HepG2 (cell line): ENCODE measurements at regions not wholly inside any gene's neighbourhood (a gene's known extent, or its start where the extent isn't known, plus 50 kb on each side); places are given as distances from the start of the nearest gene placed in this dataset.

ENCODE experiments used
- ZNF83 ChIP-seq: sonication (generic); formaldehyde crosslinking; IDR thresholded peaks from 2 replicates; pipeline ENCODE4 v1.4.0; 2020; ENCODE audit warnings: missing genetic modification reagents, mild to moderate bottlenecking, borderline replicate concordance
- TF ChIP-seq, protein P1 (sequence below): sonication (generic); formaldehyde crosslinking; IDR thresholded peaks from 2 replicates; pipeline ENCODE4 v1.5.0; 2020; ENCODE audit warnings: mild to moderate bottlenecking, missing genetic modification reagents
- TF ChIP-seq, protein P2 (sequence below): sonication (generic); formaldehyde crosslinking; IDR thresholded peaks from 2 replicates; pipeline ENCODE4 v1.5.1; 2020; ENCODE audit warnings: mild to moderate bottlenecking, missing genetic modification reagents, moderate library complexity
- TF ChIP-seq, protein P3 (sequence below): sonication (generic); formaldehyde crosslinking; IDR thresholded peaks from 2 replicates; pipeline ENCODE4 v1.4.0; 2020; ENCODE audit warnings: missing genetic modification reagents, borderline replicate concordance
- TF ChIP-seq, protein P4 (sequence below): IDR thresholded peaks from 2 replicates; pipeline ENCODE4 v1.6.1; 2016

DNA sequence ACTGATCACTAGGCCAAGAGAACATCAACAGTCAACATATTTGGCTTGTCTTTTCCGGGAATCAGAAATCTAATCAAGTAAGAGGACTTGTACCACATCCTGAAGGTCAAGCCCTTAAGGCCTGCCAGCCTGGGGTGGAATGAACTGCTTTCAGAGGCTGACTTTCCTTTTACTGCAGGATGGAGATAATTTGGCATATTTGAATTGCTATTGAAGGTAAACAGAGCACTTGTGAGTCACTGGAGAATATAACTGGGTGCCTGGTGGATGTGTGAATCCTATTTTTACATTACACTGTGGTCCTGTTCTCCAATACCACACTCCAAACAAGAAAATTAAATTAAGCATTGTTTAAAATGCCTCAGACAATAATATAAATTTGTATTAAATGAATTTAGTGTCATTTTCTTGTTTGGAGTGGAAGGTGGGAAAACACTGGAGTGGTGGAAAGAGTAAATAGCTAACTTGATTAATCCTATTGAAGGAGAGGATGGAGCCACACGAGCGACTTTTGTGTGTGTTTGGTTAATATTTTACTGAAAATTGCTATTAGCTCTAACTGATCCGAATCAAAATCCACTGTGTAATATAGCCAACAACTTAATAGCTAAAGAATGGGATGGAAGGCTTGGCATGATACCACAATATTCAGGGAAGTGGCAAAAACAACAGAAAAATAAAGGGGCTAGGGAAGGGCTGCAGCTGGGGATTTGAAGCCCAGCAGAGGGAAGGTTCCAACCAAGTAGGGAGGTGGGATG lies 89.4 kb downstream of the OTX2 start (continued):
- TF ChIP-seq, protein P1, sequence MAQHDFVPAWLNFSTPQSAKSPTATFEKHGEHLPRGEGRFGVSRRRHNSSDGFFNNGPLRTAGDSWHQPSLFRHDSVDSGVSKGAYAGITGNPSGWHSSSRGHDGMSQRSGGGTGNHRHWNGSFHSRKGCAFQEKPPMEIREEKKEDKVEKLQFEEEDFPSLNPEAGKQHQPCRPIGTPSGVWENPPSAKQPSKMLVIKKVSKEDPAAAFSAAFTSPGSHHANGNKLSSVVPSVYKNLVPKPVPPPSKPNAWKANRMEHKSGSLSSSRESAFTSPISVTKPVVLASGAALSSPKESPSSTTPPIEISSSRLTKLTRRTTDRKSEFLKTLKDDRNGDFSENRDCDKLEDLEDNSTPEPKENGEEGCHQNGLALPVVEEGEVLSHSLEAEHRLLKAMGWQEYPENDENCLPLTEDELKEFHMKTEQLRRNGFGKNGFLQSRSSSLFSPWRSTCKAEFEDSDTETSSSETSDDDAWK (CRISPR knock-in tag), result no peak
- TF ChIP-seq, protein P2, sequence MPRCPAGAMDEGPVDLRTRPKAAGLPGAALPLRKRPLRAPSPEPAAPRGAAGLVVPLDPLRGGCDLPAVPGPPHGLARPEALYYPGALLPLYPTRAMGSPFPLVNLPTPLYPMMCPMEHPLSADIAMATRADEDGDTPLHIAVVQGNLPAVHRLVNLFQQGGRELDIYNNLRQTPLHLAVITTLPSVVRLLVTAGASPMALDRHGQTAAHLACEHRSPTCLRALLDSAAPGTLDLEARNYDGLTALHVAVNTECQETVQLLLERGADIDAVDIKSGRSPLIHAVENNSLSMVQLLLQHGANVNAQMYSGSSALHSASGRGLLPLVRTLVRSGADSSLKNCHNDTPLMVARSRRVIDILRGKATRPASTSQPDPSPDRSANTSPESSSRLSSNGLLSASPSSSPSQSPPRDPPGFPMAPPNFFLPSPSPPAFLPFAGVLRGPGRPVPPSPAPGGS (CRISPR knock-in tag), result no peak
- TF ChIP-seq, protein P3, sequence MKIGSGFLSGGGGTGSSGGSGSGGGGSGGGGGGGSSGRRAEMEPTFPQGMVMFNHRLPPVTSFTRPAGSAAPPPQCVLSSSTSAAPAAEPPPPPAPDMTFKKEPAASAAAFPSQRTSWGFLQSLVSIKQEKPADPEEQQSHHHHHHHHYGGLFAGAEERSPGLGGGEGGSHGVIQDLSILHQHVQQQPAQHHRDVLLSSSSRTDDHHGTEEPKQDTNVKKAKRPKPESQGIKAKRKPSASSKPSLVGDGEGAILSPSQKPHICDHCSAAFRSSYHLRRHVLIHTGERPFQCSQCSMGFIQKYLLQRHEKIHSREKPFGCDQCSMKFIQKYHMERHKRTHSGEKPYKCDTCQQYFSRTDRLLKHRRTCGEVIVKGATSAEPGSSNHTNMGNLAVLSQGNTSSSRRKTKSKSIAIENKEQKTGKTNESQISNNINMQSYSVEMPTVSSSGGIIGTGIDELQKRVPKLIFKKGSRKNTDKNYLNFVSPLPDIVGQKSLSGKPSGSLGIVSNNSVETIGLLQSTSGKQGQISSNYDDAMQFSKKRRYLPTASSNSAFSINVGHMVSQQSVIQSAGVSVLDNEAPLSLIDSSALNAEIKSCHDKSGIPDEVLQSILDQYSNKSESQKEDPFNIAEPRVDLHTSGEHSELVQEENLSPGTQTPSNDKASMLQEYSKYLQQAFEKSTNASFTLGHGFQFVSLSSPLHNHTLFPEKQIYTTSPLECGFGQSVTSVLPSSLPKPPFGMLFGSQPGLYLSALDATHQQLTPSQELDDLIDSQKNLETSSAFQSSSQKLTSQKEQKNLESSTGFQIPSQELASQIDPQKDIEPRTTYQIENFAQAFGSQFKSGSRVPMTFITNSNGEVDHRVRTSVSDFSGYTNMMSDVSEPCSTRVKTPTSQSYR (CRISPR knock-in tag), result no peak
- TF ChIP-seq, protein P4, sequence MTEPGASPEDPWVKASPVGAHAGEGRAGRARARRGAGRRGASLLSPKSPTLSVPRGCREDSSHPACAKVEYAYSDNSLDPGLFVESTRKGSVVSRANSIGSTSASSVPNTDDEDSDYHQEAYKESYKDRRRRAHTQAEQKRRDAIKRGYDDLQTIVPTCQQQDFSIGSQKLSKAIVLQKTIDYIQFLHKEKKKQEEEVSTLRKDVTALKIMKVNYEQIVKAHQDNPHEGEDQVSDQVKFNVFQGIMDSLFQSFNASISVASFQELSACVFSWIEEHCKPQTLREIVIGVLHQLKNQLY, result no peak
- TF ChIP-seq ZNF83 (CRISPR knock-in tag), result no peak
